ENCODE measurements at regions not wholly inside any gene's neighbourhood (a gene's known extent, or its start where the extent isn't known, plus 50 kb on each side); places are given as distances from the start of the nearest gene placed in this dataset.

- TF ChIP-seq GMEB1 (CRISPR knock-in tag; IDR thresholded peaks at IDR 0.05) = peak; percentile 75
- peak; percentile 86 for TF ChIP-seq MAX (CRISPR knock-in tag; IDR thresholded peaks at IDR 0.05)
- TF ChIP-seq RREB1 (CRISPR knock-in tag; IDR thresholded peaks at IDR 0.05) = peak; percentile 45; the same call in 1 of the 2 replicates
- peak; percentile 91 for TF ChIP-seq C11orf30 (IDR thresholded peaks at IDR 0.05; ENCODE audit: low read depth)
- no peak for TF ChIP-seq MCM5 (IDR thresholded peaks at IDR 0.05; ENCODE audit: low read depth)
- peak in 1 of 2 experiments; percentile 34; a peak in 2 of 4 replicates for TF ChIP-seq TEAD1 (CRISPR knock-in tag; IDR thresholded peaks at IDR 0.05)
- no peak for TF ChIP-seq ZNF354B (CRISPR knock-in tag; IDR thresholded peaks at IDR 0.05)
- TF ChIP-seq ARHGAP35 (IDR thresholded peaks at IDR 0.05; ENCODE audit: partially characterized antibody) = no peak
- TF ChIP-seq MYBL2 (IDR thresholded peaks at IDR 0.05; ENCODE audit: low read depth) = no peak
- TF ChIP-seq MYBL2 (CRISPR knock-in tag; IDR thresholded peaks at IDR 0.05; ENCODE audit: borderline replicate concordance) = no peak
- TF ChIP-seq ZNF695 (CRISPR knock-in tag; IDR thresholded peaks at IDR 0.05) = no peak
- no peak for TF ChIP-seq SMARCA5 (IDR thresholded peaks at IDR 0.05)
- TF ChIP-seq ATF7 (IDR thresholded peaks at IDR 0.05) = peak; percentile 88
- TF ChIP-seq KAT8 (IDR thresholded peaks at IDR 0.05; ENCODE audit: low read depth) = peak; percentile 69
- no peak; the same call in 1 of the 2 replicates for TF ChIP-seq DPF2 (IDR thresholded peaks at IDR 0.05)
- no peak for TF ChIP-seq ZNF165 (CRISPR knock-in tag; IDR thresholded peaks at IDR 0.05; ENCODE audit: borderline replicate concordance)
- TF ChIP-seq CREB1 (IDR thresholded peaks at IDR 0.05) = peak; percentile 99
- peak; percentile 99 for TF ChIP-seq CREB1 (CRISPR knock-in tag; IDR thresholded peaks at IDR 0.05)
- no peak for TF ChIP-seq IRF9 (tag; IDR thresholded peaks at IDR 0.05)
- TF ChIP-seq NR2F6 (CRISPR knock-in tag; IDR thresholded peaks at IDR 0.05) = no peak; the same call in 1 of the 2 replicates
Measured at GRCh38 chr1:244970744-244971551, 106.6 kb upstream of the HNRNPU start (continued).

All from K562 (cell line).